WERI-Rb-1 (cell line): ENCODE measurements at regions not wholly inside any gene's neighbourhood (a gene's known extent, or its start where the extent isn't known, plus 50 kb on each side); places are given as distances from the start of the nearest gene placed in this dataset.

ENCODE experiments used
- DNase-seq: peaks from one replicate; pipeline ENCODE4 v3.0.0-alpha.2; 2020
- H3K27ac ChIP-seq: fragments of 250-450 bp; sonication (Bioruptor Pico); 2 replicates; pipeline ENCODE4 v1.5.1; 2020; ENCODE audit warnings: mild to moderate bottlenecking, moderate library complexity
- H3K27me3 ChIP-seq: fragments of 250-450 bp; sonication (Bioruptor Pico); 2 replicates; pipeline ENCODE4 v1.5.1; 2021; ENCODE audit warnings: mild to moderate bottlenecking, low read depth, moderate library complexity; ENCODE audit not compliant: insufficient read depth, severe bottlenecking
- H3K36me3 ChIP-seq: fragments of 250-450 bp; sonication (Bioruptor Pico); 2 replicates; pipeline ENCODE4 v1.5.1; 2020; ENCODE audit warnings: mild to moderate bottlenecking, moderate library complexity
- H3K4me3 ChIP-seq: 2 replicates; pipeline ENCODE4 v1.5.1; 2011; ENCODE audit warnings: low read depth, mild to moderate bottlenecking, control low read depth, low read length
- H3K9me3 ChIP-seq: fragments of 250-450 bp; sonication (Bioruptor Pico); 2 replicates; pipeline ENCODE4 v1.5.1; 2021; ENCODE audit warnings: mild to moderate bottlenecking, moderate library complexity; ENCODE audit not compliant: severe bottlenecking
- CTCF ChIP-seq: IDR thresholded peaks from 2 replicates; pipeline ENCODE4 v1.5.1; 2011; ENCODE audit warnings: low read depth, mild to moderate bottlenecking, control low read depth, inconsistent platforms, low read length

- H3K27me3 ChIP-seq = no peaks in the 10 kb centered on the region
- H3K36me3 ChIP-seq = no peaks in the 10 kb centered on the region; the same call in 1 of the 2 replicates
- DNase-seq = no peak
- TF ChIP-seq CTCF = no peak
- H3K9me3 ChIP-seq = peaks cover 5% of the 10 kb centered on the region
- H3K4me3 ChIP-seq = no peak overlapping the region
- H3K27ac ChIP-seq = no peak overlapping the region
Measured at GRCh38 chr13:73877399-73877798, 256.8 kb downstream of the KLF12 start.

GRCh38 chr13:73876323-73876722, 257.9 kb downstream of the KLF12 start:
- no peak for TF ChIP-seq CTCF
- Histone ChIP-seq H3K27ac (no peak overlapping the region), H3K4me3 (no peak overlapping the region), H3K36me3 (no peaks in the 10 kb centered on the region; the same call in 1 of the 2 replicates), H3K27me3 (no peaks in the 10 kb centered on the region), H3K9me3 (peaks cover 5% of the 10 kb centered on the region)
- DNase-seq = no peak

- H3K27me3 ChIP-seq = no peaks in the 10 kb centered on the region
- no peaks in the 10 kb centered on the region; the same call in 1 of the 2 replicates for H3K36me3 ChIP-seq
- TF ChIP-seq CTCF = no peak
- no peak for DNase-seq
- no peak overlapping the region for H3K4me3 ChIP-seq
- H3K9me3 ChIP-seq = peaks cover 5% of the 10 kb centered on the region
- no peak overlapping the region for H3K27ac ChIP-seq
Measured at GRCh38 chr13:73873940-73874830, 260.0 kb downstream of the KLF12 start.

GRCh38 chr13:73872397-73872796, 261.8 kb downstream of the KLF12 start:
- Histone ChIP-seq H3K4me3 (no peak overlapping the region), H3K36me3 (no peaks in the 10 kb centered on the region), H3K27ac (no peak overlapping the region), H3K27me3 (no peaks in the 10 kb centered on the region), H3K9me3 (peaks cover 1% of the 10 kb centered on the region)
- TF ChIP-seq CTCF = no peak
- no peak for DNase-seq

GRCh38 chr13:73870970-73871935, 263.0 kb downstream of the KLF12 start:
- H3K36me3 ChIP-seq = no peaks in the 10 kb centered on the region
- DNase-seq = no peak
- TF ChIP-seq CTCF = no peak
- H3K27ac ChIP-seq = no peak overlapping the region
- H3K9me3 ChIP-seq = no peaks in the 10 kb centered on the region
- H3K27me3 ChIP-seq = no peaks in the 10 kb centered on the region
- H3K4me3 ChIP-seq = no peak overlapping the region
